Tibial artery (tissue), 4 donors: ENCODE measurements at regions not wholly inside any gene's neighbourhood (a gene's known extent, or its start where the extent isn't known, plus 50 kb on each side); places are given as distances from the start of the nearest gene placed in this dataset.

ENCODE experiments used
- DNase-seq, 2 donors: peaks; one replicate each; pipeline ENCODE4 v3.0.0-alpha.2; 2019
- H3K27ac ChIP-seq, 2 donors: fragments of 200-600 bp; sonication (generic) in 1 of 2; 1 replicate in 1 of 2; 2 replicates in 1 of 2; pipeline ENCODE4 v1.5.1; 2018 to 2019; ENCODE audit warnings: mild to moderate bottlenecking in 1 of 2
- H3K27me3 ChIP-seq, 2 donors: fragments of 200-600 bp; sonication (generic) in 1 of 2; one replicate each; pipeline versions ENCODE4 v1.5.1 to v1.6.0; 2016 to 2019
- H3K36me3 ChIP-seq, 3 donors: fragments of 200-600 bp; sonication (generic) in 2 of 3; one replicate each; pipeline ENCODE4 v1.5.1; 2016 to 2019; ENCODE audit warnings: mild to moderate bottlenecking in 2 of 3
- H3K4me1 ChIP-seq, 4 donors: fragments of 200-600 bp; sonication (generic) in 2 of 4; 1 replicate in 3 of 4; 2 replicates in 1 of 4; pipeline ENCODE4 v1.5.1; 2016 to 2019
- H3K4me3 ChIP-seq, 2 donors: fragments of 200-600 bp; sonication (generic) in 1 of 2; 1 replicate in 1 of 2; 2 replicates in 1 of 2; pipeline ENCODE4 v1.5.1; 2018 to 2019; ENCODE audit warnings: mild to moderate bottlenecking in 2 of 2
- H3K9me3 ChIP-seq, 3 donors: fragments of 200-600 bp; sonication (generic) in 1 of 3; one replicate each; pipeline ENCODE4 v1.5.1; 2016 to 2019
- intact Hi-C: fragments of 100-400 bp; cut with DNase I; formaldehyde crosslinking; loops from one replicate; pipeline ENCODE4 v1.15.0; 2023; ENCODE audit warnings: low total_unique reads
- TF ChIP-seq, protein P1 (sequence below), 2 experiments: fragments of 200-600 bp in 1 of 2; fragments of 450-650 bp in 1 of 2; IDR thresholded peaks; one replicate each; pipeline ENCODE4 v1.5.1; 2017 to 2019; ENCODE audit warnings: antibody characterized with exemption in 2 of 2, mild to moderate bottlenecking in 1 of 2, moderate library complexity in 1 of 2

- H3K27ac ChIP-seq: no peak overlapping the region
- TF ChIP-seq, protein P1, sequence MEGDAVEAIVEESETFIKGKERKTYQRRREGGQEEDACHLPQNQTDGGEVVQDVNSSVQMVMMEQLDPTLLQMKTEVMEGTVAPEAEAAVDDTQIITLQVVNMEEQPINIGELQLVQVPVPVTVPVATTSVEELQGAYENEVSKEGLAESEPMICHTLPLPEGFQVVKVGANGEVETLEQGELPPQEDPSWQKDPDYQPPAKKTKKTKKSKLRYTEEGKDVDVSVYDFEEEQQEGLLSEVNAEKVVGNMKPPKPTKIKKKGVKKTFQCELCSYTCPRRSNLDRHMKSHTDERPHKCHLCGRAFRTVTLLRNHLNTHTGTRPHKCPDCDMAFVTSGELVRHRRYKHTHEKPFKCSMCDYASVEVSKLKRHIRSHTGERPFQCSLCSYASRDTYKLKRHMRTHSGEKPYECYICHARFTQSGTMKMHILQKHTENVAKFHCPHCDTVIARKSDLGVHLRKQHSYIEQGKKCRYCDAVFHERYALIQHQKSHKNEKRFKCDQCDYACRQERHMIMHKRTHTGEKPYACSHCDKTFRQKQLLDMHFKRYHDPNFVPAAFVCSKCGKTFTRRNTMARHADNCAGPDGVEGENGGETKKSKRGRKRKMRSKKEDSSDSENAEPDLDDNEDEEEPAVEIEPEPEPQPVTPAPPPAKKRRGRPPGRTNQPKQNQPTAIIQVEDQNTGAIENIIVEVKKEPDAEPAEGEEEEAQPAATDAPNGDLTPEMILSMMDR (IDR thresholded peaks at IDR 0.05): no peak
Observed at GRCh38 chr15:70535071-70535954, 228.0 kb downstream of the UACA start.

GRCh38 chr15:70533931-70534742 is 229.2 kb downstream of the UACA start:
- intact Hi-C loops: no loop called here
- no peaks in the 10 kb centered on the region for H3K4me1 ChIP-seq
- TF ChIP-seq, protein P1 (IDR thresholded peaks at IDR 0.05): no peak

More at GRCh38 chr15:70535071-70535954, 228.0 kb downstream of the UACA start:
- no peaks in the 10 kb centered on the region for H3K9me3 ChIP-seq
- no peaks in the 10 kb centered on the region for H3K4me1 ChIP-seq
- intact Hi-C loops: no loop called here
- DNase-seq: no peak
- no peak overlapping the region for H3K4me3 ChIP-seq
- H3K27me3 ChIP-seq: peaks cover 0 to 15% of the 10 kb centered on the region in 2 donors
- H3K36me3 ChIP-seq: no peaks in the 10 kb centered on the region

GRCh38 chr15:70532531-70533186 is 230.7 kb downstream of the UACA start:
- Histone ChIP-seq H3K27ac (no peak overlapping the region), H3K27me3 (peaks cover 0 to 15% of the 10 kb centered on the region in 2 donors), H3K9me3 (no peaks in the 10 kb centered on the region), H3K4me3 (no peak overlapping the region), H3K36me3 (no peaks in the 10 kb centered on the region), H3K4me1 (no peaks in the 10 kb centered on the region)
- DNase-seq: no peak
- intact Hi-C loops: no loop called here
- TF ChIP-seq, protein P1 (IDR thresholded peaks at IDR 0.05): no peak

More at GRCh38 chr15:70533931-70534742, 229.2 kb downstream of the UACA start:
- DNase-seq: no peak
- Histone ChIP-seq H3K9me3 (no peaks in the 10 kb centered on the region), H3K4me3 (no peak overlapping the region), H3K36me3 (no peaks in the 10 kb centered on the region), H3K27me3 (peaks cover 0 to 15% of the 10 kb centered on the region in 2 donors), H3K27ac (no peak overlapping the region)

- Histone ChIP-seq H3K4me3 (no peak overlapping the region), H3K27ac (no peak overlapping the region), H3K27me3 (peaks cover 0 to 12% of the 10 kb centered on the region in 2 donors), H3K9me3 (no peaks in the 10 kb centered on the region), H3K36me3 (no peaks in the 10 kb centered on the region), H3K4me1 (peaks cover 0 to 4% (median 2%) of the 10 kb centered on the region in 4 donors)
- intact Hi-C loops: no loop called here
- TF ChIP-seq, protein P1 (IDR thresholded peaks at IDR 0.05): no peak
- DNase-seq: no peak
Observed at GRCh38 chr15:70531576-70531975, 231.8 kb downstream of the UACA start.

DNA sequence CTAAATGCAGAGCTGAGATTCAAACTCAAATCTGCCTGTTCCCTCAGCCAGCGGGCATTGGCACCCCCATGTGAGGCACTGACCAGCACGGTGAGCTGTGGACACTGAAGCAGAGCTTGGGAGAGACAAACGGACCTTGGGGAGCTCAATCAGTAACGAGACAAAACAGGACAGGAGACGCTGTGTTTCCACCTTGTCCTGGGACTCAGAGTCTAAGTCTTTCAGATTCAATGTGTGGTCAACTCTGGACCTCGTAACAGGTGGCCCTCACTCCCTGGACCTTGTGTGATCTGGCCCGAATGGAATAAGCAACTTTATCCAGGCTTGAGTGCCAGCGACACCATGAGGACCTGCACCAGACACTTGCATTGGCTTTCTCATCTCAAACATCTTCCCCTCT is 232.5 kb downstream of the UACA start:
- intact Hi-C loops: no loop called here
- TF ChIP-seq, protein P1 (IDR thresholded peaks at IDR 0.05): no peak
- Histone ChIP-seq H3K27me3 (peaks cover 0 to 12% of the 10 kb centered on the region in 2 donors), H3K27ac (no peak overlapping the region), H3K9me3 (no peaks in the 10 kb centered on the region), H3K4me3 (no peak overlapping the region), H3K4me1 (peaks cover 0 to 7% (median 3%) of the 10 kb centered on the region in 4 donors), H3K36me3 (no peaks in the 10 kb centered on the region)
- DNase-seq: no peak
